ENCODE measurements at regions not wholly inside any gene's neighbourhood (a gene's known extent, or its start where the extent isn't known, plus 50 kb on each side); places are given as distances from the start of the nearest gene placed in this dataset.

DNA sequence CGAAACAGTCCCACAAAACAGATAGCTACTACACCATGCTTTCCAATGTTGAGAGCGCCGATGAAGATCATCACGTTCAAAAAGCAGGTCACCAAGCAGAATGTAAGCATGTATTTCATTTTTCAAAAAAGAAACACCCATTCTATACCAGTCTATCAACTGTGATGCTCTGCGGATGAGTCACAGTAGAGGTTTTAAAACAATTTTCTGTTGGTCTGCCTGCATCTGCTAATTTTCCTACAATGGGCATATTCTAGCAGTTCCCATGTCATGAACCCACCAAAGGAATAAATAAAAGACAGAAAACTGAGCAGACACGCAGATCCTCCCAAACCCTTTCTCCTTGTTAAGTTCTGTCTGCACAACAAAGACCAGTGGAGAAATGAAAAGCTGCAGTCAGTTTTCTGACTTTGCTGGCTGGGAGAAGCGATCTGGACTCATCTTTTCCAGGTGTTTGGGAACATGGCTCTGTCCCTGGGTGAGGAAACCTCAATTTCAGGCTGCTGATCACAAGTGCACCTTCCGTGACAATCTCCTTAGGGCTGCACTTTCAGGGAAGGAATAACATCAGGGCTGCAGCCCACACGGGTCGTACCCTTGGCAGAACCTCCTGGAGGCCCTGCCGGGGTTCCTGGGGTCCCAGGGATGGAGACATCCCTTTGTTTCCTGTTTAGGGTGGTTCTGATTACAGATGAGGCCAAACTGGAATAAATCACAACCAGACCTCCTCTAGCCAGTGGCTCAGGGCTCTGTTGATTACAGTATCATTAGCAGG is 200.1 kb downstream of the BMP7 start:
- DNase-seq, result no peak

- DNase-seq, result no peak
Measured at GRCh38 chr20:57069442-57069841, 197.0 kb downstream of the BMP7 start.

DNA sequence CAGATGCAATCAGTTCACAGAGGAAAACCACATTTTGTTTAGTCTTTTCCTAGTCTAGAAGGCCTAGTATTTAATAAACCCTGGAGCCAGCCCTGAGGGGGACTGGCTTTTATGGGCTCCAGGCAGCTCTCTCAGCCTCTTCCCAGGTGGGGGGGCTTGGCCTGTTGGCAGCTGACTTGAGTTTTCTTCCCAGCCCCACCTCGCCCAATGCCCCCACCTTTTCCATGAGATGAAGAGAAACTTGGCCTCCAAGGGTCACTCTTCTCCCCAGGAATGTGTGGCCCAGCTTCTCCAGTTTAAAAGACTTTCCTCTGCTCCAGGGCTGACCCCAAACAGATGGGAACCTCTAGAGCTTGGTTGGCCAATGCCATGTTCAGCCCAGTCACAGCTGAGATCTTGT is 196.1 kb downstream of the BMP7 start:
- no peak for DNase-seq

GRCh38 chr20:57071283-57071731 is 195.1 kb downstream of the BMP7 start:
- DNase-seq, result no peak

DNA sequence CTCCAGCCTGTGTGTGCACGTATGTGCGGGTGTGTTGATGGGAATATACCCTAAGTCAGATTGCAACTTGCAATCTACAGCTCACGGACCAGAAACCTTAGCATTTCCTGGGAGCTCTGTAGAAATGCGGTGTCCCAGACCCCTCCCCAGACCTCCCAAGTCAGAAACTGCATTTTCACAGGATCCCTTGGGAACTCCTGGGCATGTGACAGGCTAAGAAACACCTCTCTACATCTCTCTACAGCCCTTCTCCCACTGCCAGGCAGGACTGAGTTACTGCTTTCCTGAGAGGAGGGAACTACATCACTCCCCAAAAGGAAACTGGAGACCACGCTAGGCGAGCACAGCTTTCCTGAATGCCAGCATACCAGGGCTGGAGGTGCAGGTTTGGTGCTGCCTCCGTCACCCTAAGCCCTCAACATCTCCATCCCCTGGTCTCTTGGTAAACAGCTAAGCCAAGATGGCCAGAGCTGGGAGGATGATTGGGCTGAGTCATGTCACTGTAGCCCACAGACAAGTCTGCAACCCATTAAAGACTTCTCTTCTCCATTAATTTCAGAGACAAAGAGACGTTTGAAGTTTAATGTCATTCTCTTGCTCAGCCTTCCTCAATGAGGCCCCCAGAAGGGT is 194.4 kb downstream of the BMP7 start:
- no peak for DNase-seq

GRCh38 chr20:57073402-57073801 is 193.0 kb downstream of the BMP7 start:
- no peak for DNase-seq

DNA sequence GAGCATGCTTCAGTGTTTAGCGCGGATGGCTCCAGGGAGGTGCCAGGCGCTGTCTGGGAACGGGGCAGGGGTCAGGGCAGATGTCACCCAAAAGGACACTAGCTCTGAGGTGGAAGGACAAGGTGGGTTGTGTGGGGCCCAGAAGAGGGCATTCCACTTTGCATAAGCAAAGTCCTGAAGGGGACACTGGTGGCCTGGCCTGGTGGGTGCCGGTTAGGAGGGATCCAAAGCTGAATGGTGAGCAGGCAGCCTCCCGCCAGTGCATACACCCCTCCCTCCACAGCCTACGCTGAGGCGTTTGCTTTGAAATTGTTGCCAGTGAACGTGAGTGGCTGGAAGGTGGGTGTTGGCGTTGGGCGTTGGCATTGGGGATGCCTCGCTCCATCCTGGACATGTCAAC is 192.1 kb downstream of the BMP7 start:
- DNase-seq, result no peak

GRCh38 chr20:57075181-57075580 is 191.3 kb downstream of the BMP7 start:
- DNase-seq, result no peak

DNA sequence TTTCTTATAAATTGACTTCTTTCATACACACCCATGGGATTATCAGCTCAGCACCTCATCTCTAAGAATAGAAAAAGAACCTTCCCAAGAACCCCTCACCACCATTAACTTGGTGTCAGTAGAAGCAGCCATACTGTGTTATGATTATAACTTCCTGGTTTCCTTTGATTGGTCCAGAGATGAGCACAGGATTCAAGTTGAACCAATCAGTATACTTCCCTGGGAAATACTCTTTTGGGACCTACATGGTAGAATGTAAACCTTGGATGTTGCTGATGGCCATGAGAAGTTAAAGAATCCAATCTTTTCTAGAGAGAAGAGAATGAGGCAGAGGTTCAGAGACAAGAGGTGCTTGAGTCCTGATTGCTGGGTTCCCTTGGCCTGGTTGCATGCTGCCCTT is 190.8 kb downstream of the BMP7 start:
- no peak for DNase-seq

DNA sequence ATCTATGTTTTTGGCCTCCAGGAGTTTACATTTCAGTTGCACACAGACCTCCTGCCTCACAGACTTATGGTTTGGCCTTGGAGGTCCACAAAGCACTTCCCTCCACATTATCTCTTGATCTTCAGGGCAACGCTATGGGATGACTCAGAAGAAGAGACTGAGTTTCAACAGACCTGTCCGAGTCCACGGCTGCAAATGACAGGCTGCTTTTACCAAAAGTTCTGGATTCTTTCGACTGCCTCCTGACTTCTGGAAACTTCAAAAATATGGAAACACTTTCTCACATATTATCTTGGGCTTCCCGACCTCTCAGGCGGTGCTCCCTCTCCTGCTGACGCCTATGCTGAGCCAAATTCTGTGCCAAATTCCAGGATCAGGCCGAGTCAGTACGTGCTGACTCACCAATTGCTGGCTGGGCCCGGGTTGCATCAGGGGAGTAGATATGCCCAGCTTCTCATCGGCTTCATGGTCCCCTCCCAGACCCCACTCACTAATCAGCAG is 190.2 kb downstream of the BMP7 start:
- no peak for DNase-seq

- no peak for DNase-seq
Measured at GRCh38 chr20:57076951-57077350, 189.5 kb downstream of the BMP7 start.

DNA sequence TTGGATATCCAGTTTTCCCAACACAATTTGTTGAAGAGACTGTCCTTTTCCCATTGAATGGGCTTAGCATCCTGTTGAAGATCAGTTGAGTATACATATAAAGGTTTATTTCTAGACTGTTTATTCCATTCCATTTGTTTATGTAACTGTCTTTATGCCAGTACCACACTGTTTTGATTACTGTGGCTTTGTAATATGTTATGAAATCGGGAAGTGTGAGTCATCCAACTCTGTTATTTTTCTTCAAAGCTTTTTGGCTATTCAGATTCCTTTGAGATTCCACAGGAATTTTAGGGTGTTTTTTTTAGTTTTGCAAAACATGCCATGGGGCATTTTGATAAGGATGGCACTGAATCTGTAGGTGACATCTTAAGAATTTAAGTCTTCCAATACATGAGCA is 188.3 kb downstream of the BMP7 start:
- DNase-seq, result no peak

- no peak for DNase-seq
Measured at GRCh38 chr20:57079031-57080005, 187.1 kb downstream of the BMP7 start.

- no peak for DNase-seq
Measured at GRCh38 chr20:57080796-57081195, 185.6 kb downstream of the BMP7 start.

DNA sequence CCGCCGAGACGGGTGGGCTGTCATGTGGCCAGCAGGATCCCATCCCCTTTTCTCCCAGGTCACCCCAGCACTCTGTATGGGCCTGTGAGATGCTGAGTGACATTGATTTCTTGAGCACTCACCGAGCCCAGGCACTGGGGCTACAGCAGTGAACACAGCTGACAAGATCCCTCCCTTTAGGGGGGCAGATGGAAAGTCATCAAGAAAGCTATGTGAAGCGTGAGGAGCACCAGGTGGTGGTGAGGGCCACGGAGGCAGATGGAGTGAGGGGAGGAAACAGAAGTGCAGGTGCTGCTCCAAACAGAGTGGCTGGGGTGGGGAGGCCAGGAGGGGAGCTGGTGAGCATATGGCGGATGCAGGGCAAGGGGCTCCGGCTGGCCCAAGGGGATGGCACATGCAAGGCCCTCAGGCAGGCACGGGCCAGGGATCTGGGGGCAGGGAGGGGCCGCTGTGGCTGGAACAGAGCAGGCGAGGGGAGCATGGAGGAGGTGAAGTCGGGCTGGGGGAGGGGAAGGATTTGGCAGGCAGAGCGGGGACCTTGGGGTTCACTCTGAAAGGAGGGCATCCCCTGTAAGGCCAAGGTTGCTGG is 184.0 kb downstream of the BMP7 start:
- no peak for DNase-seq

DNA sequence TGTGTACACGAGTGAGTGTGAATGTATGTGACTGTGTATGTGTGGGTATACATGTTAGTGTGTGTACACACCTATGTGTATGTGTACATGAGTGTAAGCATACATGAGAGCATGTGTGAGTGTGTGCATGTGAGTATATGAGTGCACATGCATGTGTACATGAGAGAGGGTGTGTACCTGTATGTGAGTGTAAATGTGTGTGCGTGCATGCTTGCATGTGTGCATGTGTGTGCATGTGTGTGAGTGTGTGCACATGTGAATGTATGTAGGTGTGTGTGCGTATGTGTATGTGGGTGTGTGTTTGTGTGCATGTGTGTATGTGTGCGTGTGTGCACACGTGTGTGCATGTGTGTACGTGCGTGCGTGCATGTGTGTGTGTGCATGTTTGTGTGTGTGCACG is 183.4 kb downstream of the BMP7 start:
- no peak for DNase-seq

- DNase-seq, result no peak
Measured at GRCh38 chr20:57086066-57086465, 180.4 kb downstream of the BMP7 start.

DNA sequence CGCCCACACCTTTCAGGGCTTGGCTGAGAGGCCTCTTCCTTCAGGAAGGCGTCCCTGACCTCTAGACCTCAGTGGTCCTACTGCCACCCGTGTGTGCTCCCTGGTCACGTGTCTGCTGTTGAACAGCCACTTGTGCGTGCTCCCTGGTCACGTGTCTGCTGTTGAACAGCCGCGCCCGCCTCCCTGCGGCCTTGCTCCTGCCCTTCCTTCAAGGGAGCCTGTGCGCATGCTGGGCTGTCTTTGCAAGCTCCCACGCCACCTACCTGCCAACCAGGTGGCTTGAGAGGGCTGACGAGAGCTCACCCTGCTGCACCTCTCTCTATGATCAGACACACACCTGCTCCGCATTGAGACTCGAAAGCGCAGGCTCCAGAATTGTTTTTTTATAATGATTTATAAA is 179.3 kb downstream of the BMP7 start:
- no peak for DNase-seq

DNA sequence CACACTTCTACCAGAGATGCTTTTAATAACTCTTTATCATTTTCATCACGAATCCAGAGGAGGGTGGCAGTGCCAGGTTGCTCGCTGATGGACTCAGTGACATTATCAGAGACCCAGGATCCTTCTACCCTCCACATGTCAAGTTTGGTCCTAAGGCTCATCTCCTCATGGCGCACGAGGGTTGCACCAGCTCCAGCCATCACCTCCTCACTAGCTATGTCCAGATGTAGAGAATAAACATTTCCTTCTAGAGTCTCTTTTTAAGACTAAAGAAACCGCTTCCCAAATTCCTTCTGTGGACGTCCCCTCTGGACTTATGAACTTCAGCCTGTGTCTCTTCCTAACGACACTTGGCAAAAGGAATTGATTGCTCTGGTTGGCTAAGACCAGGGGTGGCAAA is 178.7 kb downstream of the BMP7 start:
- no peak for DNase-seq

GRCh38 chr20:57088436-57088835 is 178.0 kb downstream of the BMP7 start:
- no peak for DNase-seq

DNA sequence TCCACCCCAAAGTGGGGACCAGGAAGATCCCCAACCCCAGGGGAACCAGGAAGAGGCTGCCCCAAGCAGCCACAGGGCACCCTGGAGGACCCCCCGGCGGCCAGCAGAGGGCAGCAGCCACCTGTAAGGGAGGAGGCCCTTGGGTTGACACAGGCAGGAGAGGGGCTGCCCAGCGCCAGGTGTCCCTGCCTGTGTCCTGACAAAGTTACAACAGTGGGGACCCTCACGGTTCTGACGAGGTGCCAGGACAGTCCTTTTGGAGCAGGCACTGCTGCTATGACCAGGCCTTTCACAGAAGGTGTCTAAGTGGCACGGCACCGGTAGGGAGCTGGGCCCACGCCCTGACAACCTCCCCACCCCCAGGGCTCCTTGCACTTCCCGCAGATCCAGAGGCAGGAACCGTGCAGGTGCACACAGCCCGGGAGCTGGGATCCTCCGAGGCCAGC is 176.7 kb downstream of the BMP7 start:
- DNase-seq, result peak; percentile 40

- DNase-seq, result no peak
Measured at GRCh38 chr20:57090590-57091560, 175.6 kb downstream of the BMP7 start.

Data from NCI-H146 (cell line).